ENCODE measurements at regions not wholly inside any gene's neighbourhood (a gene's known extent, or its start where the extent isn't known, plus 50 kb on each side); places are given as distances from the start of the nearest gene placed in this dataset.

DNA sequence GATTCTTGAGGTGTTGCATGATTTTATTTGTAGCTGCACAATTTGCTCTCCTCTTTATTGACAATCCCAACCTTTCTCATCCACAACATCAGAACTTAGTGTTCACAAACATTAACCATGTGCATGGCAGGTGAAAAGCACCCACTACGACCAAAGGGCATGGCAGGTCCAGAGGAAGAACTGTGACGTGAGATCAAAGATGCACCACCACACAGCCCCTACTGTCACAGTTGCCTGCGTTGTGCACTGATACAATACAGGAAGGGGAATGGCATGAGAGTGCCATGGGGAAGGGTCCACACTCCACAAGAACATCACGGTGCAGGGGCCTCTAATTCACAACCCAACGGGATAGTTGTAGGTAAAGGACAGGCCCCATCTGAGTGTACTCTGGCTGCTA lies 217.1 kb upstream of the PFKP start:
- DNase-seq = no peak

DNA sequence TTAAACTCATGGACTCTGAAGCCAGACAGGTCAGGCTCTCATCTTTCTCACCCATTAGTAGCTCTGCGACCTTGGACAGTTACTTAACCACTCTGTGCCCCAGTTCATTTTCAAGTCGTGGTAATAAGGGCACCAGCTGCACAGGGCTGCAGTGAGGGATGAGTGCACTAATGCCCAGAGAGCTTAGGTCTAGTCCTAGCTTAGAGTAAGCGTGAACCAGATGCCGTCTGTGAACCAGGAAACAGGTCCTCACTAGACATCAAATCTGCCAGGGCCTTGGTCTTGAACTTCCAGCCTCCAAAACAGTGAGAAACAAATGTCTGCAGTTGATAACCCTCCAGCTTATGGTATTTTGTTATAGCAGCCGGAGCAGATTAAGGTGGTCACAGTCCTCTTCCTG lies 222.4 kb upstream of the PFKP start:
- DNase-seq = no peak

DNA sequence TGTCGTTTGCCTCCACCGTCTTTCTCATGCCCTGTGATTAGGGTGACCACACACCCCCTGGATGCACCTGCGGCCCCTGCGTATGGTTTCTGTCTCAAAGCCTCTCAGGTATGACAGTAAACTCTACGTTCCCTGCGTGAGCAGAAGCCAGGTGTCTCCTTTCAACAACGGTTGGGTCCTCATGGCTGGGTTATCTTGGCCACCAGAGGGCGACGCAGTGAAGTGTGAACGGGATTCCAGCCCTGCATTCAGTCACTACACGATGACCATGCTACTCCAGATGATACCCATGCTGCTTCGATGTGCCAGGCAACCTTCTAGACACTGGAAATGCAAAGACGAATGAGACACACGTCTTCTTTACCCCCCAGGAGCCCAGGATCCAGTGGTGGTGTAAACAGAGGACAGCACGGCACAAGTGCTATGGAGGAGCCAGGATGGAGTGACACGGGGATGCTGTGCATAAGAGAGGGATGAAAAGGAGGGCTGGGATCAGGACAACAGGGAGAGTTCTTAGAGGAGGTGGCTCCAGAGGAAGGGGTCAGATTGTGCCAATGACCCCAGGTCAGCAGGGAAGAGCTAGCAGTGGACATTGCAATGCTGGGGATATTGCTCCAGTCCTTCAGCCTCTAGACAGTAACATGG lies 228.1 kb upstream of the PFKP start:
- no peak for DNase-seq

DNA sequence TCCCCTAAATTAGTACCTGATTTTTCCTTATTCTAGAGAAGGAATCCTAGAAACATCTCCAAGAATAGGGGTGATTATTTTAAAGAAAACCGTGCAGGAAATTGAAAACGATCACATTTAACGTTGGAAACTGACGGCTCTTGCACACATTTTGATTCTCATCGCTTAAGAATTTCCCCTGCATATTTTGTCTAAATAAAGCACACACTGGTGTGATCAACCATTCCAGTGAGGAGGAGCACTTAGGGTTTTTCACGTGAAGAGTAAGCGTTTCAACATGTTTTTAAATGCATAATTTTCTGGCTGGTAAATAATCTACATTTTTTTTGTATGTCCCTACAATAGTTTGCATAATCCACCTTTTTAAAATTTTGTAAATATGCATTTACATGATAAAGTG lies 229.7 kb upstream of the PFKP start:
- no peak for DNase-seq

DNA sequence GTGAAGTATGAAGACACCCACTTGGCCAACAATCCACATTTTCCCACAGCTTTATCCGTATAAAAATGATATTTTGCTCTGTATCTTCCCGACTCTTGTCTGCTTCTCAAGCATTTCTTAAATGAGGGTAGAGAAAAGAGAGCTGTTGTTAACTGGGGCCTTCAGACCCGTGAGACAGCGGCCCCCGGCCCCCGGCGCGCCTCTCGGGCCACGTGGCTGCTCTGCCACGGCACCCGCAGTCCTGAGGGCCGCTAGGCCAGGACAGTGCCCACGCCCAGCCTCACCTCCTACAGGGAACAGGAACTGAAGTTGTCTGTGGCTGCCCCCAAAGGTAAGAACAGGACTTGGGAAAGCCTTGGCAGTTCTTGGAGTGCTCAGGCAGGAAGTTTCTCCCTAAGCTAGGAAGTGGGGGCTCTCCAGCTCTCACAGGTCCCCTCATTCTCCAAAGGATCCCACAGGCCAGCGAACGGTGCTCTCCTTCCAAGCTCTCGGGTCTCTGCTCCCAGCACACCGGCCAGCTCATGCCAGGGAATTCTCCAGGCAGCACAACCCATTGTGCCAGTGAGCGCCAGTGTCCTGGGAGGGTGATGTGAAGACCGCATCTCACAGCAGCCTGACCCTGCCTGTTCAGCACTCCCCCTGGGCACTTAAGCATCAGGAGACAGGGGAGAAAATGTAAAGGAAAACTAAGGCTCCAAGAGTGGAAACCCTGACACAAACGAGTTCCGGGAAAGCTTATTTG lies 230.3 kb upstream of the PFKP start:
- DNase-seq = no peak

DNA sequence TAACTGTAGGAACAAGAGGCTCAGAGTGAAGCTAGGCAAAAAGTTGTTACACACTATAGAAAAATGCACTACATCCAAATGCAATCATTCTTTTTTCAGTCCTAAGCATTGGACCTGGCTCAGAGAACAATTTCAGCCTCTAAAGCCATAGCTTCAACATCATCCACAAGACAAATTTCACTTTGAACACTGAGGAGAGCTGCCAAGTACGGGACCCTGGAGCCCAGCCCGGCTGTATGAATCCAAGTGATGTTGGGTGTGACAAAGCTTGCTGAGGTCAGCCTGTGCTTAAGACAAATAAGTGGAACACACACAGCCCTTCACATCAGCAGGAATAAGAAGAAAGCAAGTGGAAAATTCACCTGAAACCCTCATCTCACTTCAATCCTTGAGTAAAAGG lies 233.1 kb upstream of the PFKP start:
- DNase-seq = no peak

DNA sequence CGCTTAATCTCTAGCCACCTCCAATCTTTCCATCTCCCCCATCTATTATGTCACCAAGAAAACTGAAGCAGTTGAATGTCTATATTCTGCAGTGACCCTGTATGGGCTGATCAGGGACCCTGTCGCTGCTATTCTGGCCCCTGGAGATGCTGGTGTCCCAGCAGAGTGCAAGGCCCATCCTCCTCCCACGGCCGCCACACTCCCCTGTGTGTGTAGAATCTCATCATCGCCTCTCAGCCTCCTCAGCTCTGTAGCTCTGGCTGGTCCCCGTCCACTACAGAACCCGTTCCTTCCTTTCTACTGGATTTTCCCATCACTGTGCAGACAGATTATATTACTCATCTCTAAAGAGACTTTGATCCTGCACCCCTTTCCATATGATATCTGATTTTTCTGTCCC lies 235.8 kb upstream of the PFKP start:
- DNase-seq = no peak

DNA sequence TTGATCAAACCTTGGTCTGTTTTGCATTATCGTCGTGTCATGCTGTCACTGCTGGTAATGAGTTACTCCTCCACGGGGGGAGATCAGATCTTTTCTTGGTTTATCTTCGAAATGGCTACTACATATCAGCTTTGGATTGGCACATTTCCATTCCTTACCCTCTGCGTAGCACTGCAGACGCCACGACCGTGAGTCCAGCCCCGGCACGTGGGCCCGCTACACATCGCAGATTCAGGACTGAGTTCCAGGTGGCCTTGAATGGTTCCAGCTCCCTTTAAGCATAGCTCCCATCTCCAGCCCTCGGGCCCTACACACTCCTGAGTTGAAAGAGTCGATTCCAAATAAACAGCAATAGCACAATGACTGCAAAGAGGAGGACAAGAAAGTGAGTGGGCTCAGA lies 238.6 kb upstream of the PFKP start:
- no peak for DNase-seq

DNA sequence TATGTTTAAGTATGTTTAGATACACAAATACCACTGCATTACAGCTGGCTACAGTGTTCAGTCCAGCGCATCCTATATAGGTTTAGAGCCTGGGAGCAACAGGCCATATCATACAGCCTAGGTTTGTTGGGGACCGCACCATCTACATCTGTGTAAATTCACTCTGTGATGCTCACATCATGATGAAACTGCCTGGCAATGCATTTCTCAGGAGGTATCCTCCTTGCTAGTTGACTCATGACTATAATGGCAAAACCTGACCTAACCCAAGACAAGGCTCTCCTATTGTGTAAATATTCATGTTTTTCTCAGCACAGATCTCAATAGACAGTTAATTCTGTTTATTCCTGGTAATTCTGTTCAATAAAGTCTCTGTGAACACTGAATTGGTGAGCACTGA lies 240.7 kb upstream of the PFKP start:
- no peak for DNase-seq

DNA sequence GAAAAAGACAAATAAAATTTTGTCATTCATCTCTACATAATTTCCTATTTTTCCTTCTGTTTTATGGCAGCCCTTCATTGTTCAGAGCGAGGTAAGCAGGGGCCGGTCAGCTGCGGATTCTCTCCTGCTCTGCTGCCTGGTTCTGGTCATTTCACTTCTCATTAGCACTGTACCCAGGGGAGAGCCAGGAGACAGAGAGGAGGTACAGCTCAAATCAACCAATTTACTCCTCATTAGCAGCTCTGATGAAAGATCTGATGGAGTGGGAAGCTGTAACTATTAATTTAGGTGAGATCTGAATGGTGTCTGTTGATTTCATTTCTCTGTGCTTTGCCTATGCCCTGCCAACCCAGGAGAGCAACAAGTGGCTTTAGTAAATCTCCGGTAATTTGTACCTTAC lies 241.5 kb upstream of the PFKP start:
- DNase-seq = no peak

DNA sequence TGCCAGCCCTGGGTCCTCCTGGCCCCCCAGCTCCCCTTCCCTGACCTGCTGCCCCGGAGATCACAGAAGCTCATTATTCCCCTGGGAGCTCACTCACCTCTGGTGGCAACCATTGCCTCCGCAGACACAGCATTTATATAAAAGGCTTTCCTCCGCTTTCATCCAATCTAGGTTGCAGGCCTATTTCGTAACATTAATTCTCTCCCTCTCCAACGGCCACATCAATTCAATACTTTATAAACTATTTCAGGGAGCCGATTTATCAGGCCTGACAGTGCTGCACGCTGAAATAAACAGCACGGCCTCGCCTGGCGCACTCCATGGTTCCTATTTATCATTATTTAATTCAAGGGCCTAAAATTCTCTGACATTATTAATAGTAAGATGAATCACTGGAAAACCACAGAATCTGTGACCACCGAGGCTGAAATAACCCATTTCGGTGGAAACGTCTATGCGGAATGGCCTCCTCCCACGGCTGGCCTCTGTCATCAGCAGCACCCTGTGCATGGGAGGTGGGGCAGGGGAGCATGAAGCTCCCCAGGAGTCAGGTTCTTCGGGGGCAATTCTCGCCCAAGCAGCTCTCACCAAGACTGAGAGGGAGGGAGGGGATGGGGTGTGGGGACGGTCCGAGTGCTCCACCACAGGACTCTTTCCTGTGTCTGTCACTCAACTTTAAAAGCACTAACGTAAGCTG lies 249.3 kb upstream of the PFKP start:
- DNase-seq = no peak

DNA sequence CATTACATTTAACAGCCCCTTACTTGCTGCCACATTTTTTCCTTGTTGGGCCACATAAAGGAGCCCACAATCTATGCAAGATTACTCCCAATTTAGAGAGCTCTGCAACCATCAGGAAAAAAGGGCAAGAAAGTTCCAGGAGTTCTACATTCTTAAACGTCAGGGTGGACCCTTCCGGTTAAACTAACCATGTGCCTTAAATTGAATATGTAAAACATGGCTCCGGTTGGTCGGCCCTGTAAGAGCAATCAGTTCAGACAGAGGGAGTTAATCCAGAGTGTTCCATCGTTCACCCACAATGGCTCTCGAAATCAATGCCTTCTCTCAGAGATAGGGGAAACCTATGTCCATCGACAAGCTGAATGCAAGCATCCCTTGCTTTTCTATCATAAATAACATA lies 253.7 kb upstream of the PFKP start:
- DNase-seq = no peak

DNA sequence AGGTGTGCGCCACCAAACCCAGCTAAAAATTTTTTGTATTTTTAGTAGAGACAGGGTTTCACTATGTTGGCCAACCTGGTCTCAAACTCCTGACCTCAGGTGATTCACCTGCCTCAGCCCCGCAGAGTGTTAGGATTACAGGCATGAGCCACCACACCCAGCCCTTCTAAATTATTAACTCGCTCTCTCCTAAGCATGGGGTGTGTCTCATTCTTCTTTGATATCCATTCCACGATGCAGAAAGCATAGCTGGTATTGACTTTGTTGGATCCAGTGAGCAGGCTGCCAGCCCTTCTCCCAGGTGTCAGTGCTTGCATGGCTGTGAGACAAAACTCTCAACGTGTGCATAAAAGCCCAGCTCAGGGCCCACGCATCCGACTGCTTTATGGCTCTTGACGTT lies 254.1 kb upstream of the PFKP start:
- no peak for DNase-seq

DNA sequence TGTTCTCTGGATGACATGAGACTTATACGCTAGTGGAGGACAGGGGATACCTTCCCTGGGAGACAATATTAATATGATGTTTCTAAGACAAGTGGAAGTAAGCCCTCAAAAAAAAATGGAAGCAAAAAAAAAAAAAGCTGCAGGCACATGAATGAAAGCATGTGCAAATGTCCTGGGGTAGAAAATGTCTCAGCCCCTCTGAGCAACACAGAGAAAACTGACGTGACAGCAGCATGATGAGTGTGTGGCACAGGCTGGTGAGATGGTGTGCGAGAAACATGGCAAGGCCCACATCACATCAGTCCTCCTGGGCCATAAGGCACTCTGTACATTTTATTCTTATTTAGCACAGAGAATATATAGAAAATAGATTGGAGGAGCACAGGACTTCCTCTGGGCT lies 254.7 kb upstream of the PFKP start:
- no peak for DNase-seq

DNA sequence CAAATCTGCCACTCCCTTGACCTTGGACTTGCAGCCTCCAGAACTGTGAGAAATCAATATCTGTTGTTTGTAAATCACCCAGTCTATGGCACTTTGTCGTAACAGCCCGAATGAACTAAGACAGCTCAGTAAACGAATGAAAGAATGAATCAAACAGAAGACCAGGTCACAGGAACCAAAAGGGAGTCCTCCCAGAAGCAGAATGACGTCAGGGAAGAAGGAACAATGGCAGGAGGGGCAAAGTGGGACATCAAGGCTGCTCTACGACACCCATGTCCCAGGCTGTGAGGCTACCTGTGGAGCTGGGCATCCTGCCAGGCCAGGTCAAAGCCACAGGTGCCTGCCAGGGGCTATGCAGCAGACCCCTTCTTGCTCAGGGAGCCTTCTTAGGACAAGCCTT lies 267.2 kb upstream of the PFKP start:
- DNase-seq = no peak

DNA sequence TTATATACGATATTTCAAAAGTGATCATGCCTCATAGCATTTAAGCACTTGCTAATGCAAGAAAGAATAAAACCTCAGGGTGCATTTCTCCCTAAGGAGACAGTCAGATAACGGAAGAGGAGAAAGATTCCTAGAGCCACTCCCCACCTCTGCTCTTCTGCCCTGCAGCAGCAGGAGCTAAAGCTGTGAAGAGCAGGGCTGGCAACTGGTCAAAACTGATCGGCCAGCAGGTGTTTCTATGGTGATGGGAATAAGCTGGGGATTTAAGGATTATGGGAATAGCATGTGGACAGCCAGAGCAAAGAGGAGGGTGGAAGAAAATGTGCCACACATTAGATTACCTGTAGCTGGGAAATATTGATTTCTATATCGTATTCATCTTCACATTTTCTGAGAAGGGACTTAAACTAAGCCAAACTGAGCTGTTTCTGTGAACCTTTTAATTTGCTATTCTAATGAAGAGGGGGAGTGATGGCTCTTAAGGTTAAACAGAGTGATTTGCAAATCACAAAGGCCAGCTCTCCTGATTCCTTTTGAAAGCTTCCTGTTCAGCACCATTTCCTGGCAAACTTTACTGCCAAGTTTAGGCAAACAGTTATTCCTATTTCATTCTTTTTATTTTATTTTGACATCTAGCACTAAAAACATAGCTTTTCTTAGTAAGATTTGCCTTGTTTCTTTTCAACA lies 268.9 kb upstream of the PFKP start:
- DNase-seq = no peak

DNA sequence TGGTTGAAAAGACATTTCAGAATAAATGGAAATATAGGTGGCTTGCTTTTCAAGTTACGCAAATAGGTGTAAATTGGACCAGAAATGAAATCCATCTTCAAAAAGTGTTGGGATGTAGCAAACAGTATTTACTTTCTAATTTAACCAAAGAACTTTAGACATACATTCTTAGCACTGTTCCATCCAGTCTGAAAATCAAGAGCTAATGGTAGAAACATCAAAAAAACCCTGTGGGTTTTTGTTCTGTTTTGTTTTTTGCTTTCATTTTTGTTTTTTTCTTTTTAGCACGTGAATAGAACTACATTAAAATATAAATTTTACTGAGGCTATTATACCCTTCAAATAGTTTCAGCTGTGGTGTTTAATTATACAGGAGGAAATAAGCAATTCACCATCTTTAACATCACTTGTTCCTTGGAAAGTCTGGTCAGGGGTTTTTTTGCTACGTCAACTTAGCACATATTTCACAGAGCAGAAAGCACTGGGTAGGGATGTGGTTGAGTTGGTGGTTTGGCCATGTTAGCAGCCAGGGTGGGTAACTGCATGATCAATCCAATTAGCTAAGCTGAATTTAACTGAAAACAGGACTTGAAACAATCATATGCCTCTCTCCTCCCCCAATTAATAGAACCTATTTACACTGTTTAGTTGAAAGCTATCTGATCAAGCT lies 275.4 kb upstream of the PFKP start:
- no peak for DNase-seq

DNA sequence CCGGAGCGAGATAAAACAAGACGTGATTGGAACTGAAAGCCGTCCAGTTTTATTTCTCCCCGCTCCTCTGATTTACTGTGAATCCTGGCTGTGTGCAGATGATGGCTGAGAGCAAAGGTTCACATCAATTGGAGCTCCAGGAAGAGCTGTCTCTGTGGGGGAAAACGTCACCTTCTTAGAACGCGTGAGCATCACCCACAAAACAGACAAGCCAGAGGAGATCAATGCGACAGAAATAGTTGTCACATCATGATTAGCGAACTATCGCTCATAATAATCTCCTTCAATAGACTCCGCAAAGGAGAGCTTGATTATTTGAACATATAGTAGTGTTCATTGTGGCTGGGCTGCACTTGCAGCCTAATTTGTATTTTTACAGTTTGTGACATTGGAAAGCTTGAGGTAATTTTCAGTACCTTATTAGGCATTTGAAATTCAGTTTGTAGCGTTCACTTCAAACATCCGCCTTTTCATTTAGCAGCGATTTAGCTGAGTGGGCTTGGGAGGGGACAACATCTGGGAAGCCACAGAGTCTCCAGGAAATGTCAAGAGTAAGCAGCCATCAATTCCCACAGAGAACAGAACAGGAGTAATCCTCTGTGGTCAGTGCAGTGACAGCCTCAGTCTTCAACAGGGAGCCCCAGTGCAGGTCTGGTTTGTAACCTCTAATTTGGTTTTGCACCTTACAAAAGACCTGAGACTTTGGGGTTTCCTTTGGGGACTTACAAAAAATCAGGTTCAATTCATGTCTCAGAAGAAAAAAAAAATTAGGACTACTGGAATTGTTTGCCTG lies 276.8 kb upstream of the PFKP start:
- no peak for DNase-seq

DNA sequence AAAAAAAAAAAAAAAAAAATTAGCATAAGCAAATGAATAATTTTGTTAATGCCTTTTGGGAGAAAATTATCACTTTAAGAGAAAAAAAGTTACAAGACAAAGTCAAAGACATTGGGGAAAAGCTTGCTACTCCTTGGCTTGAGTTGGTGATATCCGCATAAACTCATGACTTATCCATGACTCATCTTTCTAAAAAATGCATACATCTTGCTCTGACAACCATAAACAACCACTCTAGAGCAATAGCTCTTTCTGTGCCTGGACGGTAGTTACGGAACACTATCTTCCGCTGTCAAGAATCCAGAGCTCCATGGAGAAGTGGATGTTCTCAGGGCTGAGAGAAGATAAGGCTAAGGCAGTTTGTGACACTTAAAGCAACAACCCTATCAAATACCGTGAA lies 281.1 kb upstream of the PFKP start:
- DNase-seq = no peak

DNA sequence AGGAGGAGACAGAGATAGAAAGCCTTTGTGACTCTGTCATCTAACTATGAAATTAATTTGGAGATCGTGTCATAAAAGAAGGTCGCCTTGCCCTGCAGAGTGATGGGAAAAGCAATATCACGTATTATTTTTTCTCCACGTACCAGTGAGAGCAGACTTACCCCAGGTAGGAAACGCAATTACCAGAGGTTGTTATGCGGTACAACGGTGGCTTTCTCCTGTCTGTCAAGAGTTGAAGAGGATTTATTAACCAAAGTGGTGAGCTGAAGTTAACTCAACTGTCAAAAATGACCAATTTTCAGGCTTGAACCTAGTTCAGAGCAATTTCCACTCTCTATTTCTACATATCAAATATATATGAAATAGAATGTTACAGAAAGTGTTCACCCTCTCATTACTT lies 282.6 kb upstream of the PFKP start:
- DNase-seq = no peak

DNA sequence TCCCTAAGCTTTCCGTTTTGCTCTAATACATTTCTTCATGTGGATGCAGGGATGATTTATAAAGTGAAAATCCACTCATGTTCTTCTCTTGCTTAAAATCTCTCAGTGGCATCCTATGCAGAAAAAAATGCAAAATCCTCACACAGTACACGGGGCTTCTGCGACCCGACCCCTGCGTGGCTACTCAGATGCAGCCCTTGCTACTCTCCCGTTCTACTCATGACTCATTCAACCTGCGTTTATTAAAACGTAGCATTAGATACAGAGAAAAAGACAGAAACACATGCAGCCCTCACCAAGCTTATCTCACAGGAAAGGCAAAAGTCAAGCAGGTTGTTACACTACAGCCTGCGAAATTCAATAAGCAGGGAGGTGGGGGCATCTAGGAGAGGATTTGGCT lies 284.4 kb upstream of the PFKP start:
- DNase-seq = no peak

DNA sequence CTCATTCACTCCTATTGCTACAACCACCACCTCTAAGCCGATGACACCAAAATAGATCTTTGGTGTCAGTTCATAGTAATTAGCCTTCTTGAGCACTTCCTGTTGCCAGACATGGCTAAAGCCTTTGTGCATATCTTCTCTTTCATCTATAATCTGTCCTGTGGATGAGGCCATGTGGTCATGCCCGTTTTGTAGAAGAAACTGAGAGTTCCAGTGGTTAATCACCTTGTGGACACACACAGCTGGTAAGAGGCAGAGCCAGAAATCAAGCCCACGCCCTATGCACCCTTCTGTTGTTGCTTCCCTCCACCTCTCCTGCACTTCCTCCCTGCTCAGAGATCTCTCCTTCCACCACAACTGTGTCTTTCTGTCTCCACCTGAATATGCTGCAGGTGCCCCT lies 285.1 kb upstream of the PFKP start:
- DNase-seq = no peak
